H1 (cell line): ENCODE measurements at regions not wholly inside any gene's neighbourhood (a gene's known extent, or its start where the extent isn't known, plus 50 kb on each side); places are given as distances from the start of the nearest gene placed in this dataset.

Experiments
- ATF2 ChIP-seq: IDR thresholded peaks from 2 replicates; pipeline ENCODE4 v1.6.1; 2012; ENCODE audit warnings: low read length, inconsistent platforms
- CREB1 ChIP-seq: IDR thresholded peaks from 2 replicates; pipeline ENCODE4 v1.6.1; 2012; ENCODE audit warnings: inconsistent platforms
- PHF8 ChIP-seq: fragments of 200-600 bp; sonication (generic); conservative IDR thresholded peaks from 2 replicates; pipeline ENCODE4 v1.7.1; 2012; ENCODE audit warnings: low read depth, mild to moderate bottlenecking, inconsistent platforms, low read length, moderate library complexity
- POU5F1 ChIP-seq: IDR thresholded peaks from 2 replicates; pipeline ENCODE4 v1.6.1; 2011; ENCODE audit warnings: low read depth, mild to moderate bottlenecking, low read length, moderate library complexity
- SP4 ChIP-seq: IDR thresholded peaks from 2 replicates; pipeline ENCODE4 v1.6.1; 2012; ENCODE audit warnings: low read length, inconsistent platforms

- no peak for TF ChIP-seq ATF2
- no peak for TF ChIP-seq CREB1
- no peak for TF ChIP-seq POU5F1
- TF ChIP-seq SP4, result no peak
- no peak for TF ChIP-seq PHF8
Observed at GRCh38 chr14:71597955-71598660, 334.1 kb upstream of the RGS6 start (continued).
